T-helper 2 cell treated with Interferon-gamma antibody and Interleukin-4, amounts not matched to agents 5 μg/mL and 100 μg/mL, for 36 hours (primary cell): ENCODE measurements at regions not wholly inside any gene's neighbourhood (a gene's known extent, or its start where the extent isn't known, plus 50 kb on each side); places are given as distances from the start of the nearest gene placed in this dataset.

Source experiments
- DNase-seq: peaks from one replicate; pipeline ENCODE4 v3.0.0; 2021; ENCODE audit warnings: low spot score
- H3K27ac Mint-ChIP-seq: one replicate; pipeline ENCODE4 v1.8.0; 2021; ENCODE audit warnings: mild to moderate bottlenecking, mixed read lengths
- H3K27me3 Mint-ChIP-seq: one replicate; pipeline ENCODE4 v1.8.0; 2021; ENCODE audit warnings: low read depth, mixed read lengths
- H3K36me3 Mint-ChIP-seq: one replicate; pipeline ENCODE4 v1.8.0; 2021; ENCODE audit warnings: low read depth, mixed read lengths
- H3K4me1 Mint-ChIP-seq: one replicate; pipeline ENCODE4 v1.8.0; 2021; ENCODE audit warnings: low read depth, mixed read lengths
- H3K4me3 Mint-ChIP-seq: one replicate; pipeline ENCODE4 v1.8.0; 2022; ENCODE audit warnings: mild to moderate bottlenecking, moderate library complexity, mixed read lengths
- H3K9me3 Mint-ChIP-seq: one replicate; pipeline ENCODE4 v1.8.0; 2021; ENCODE audit warnings: mixed read lengths

- H3K27ac Mint-ChIP-seq, result no peak overlapping the region
- H3K27me3 Mint-ChIP-seq, result no peaks in the 10 kb centered on the region
- DNase-seq, result no peak
- H3K9me3 Mint-ChIP-seq, result peaks cover 4% of the 10 kb centered on the region
- no peaks in the 10 kb centered on the region for H3K4me1 Mint-ChIP-seq
- H3K4me3 Mint-ChIP-seq, result no peak overlapping the region
- no peaks in the 10 kb centered on the region for H3K36me3 Mint-ChIP-seq
These were observed 1592.9 kb downstream of the MRPL39 start for GRCh38 chr21:24014381-24014780.

GRCh38 chr21:24011087-24011486 is 1596.2 kb downstream of the MRPL39 start:
- DNase-seq, result no peak
- Mint-ChIP-seq H3K4me1 (no peaks in the 10 kb centered on the region), H3K4me3 (no peak overlapping the region), H3K9me3 (no peaks in the 10 kb centered on the region), H3K27me3 (no peaks in the 10 kb centered on the region), H3K27ac (no peak overlapping the region), H3K36me3 (no peaks in the 10 kb centered on the region)

- Mint-ChIP-seq H3K36me3 (no peaks in the 10 kb centered on the region), H3K27me3 (no peaks in the 10 kb centered on the region), H3K27ac (no peak overlapping the region), H3K4me1 (no peaks in the 10 kb centered on the region), H3K9me3 (peaks cover 6% of the 10 kb centered on the region), H3K4me3 (no peak overlapping the region)
- DNase-seq, result no peak
These were observed 1599.7 kb downstream of the MRPL39 start for GRCh38 chr21:24007592-24007991.

GRCh38 chr21:23986987-23987386 is 1620.3 kb downstream of the MRPL39 start:
- Mint-ChIP-seq H3K4me3 (no peak overlapping the region), H3K9me3 (no peaks in the 10 kb centered on the region), H3K27me3 (no peaks in the 10 kb centered on the region), H3K36me3 (no peaks in the 10 kb centered on the region), H3K27ac (no peak overlapping the region), H3K4me1 (no peaks in the 10 kb centered on the region)
- DNase-seq, result no peak

- H3K27ac Mint-ChIP-seq, result no peak overlapping the region
- H3K27me3 Mint-ChIP-seq, result no peaks in the 10 kb centered on the region
- no peak for DNase-seq
- H3K9me3 Mint-ChIP-seq, result no peaks in the 10 kb centered on the region
- H3K4me1 Mint-ChIP-seq, result no peaks in the 10 kb centered on the region
- H3K4me3 Mint-ChIP-seq, result no peak overlapping the region
- no peaks in the 10 kb centered on the region for H3K36me3 Mint-ChIP-seq
These were observed 1621.1 kb downstream of the MRPL39 start for GRCh38 chr21:23986214-23986613.

- H3K36me3 Mint-ChIP-seq, result no peaks in the 10 kb centered on the region
- H3K4me3 Mint-ChIP-seq, result no peak overlapping the region
- DNase-seq, result no peak
- H3K4me1 Mint-ChIP-seq, result peaks cover 5% of the 10 kb centered on the region
- no peaks in the 10 kb centered on the region for H3K9me3 Mint-ChIP-seq
- no peak overlapping the region for H3K27ac Mint-ChIP-seq
- no peaks in the 10 kb centered on the region for H3K27me3 Mint-ChIP-seq
These were observed 1624.7 kb downstream of the MRPL39 start for GRCh38 chr21:23982546-23982945.

GRCh38 chr21:23977971-23978370 is 1629.3 kb downstream of the MRPL39 start:
- no peak for DNase-seq
- H3K27me3 Mint-ChIP-seq, result peaks cover 13% of the 10 kb centered on the region
- H3K4me1 Mint-ChIP-seq, result peaks cover 6% of the 10 kb centered on the region
- H3K36me3 Mint-ChIP-seq, result no peaks in the 10 kb centered on the region
- no peak overlapping the region for H3K4me3 Mint-ChIP-seq
- H3K9me3 Mint-ChIP-seq, result no peaks in the 10 kb centered on the region
- H3K27ac Mint-ChIP-seq, result no peak overlapping the region

- Mint-ChIP-seq H3K4me3 (peak overlapping the region; percentile 76), H3K4me1 (peaks cover 25% of the 10 kb centered on the region), H3K27ac (peak overlapping the region; percentile 89), H3K9me3 (no peaks in the 10 kb centered on the region), H3K27me3 (peaks cover 17% of the 10 kb centered on the region), H3K36me3 (no peaks in the 10 kb centered on the region)
- DNase-seq, result peak; percentile 74
These were observed 1638.3 kb downstream of the MRPL39 start for GRCh38 chr21:23968722-23969647.

GRCh38 chr21:23968008-23968407 is 1639.3 kb downstream of the MRPL39 start:
- no peak overlapping the region for H3K4me3 Mint-ChIP-seq
- no peak overlapping the region for H3K27ac Mint-ChIP-seq
- no peaks in the 10 kb centered on the region for H3K9me3 Mint-ChIP-seq
- H3K36me3 Mint-ChIP-seq, result no peaks in the 10 kb centered on the region
- H3K27me3 Mint-ChIP-seq, result peaks cover 13% of the 10 kb centered on the region
- DNase-seq, result no peak
- H3K4me1 Mint-ChIP-seq, result peaks cover 25% of the 10 kb centered on the region

GRCh38 chr21:23963454-23963853 is 1643.8 kb downstream of the MRPL39 start:
- Mint-ChIP-seq H3K27ac (peak overlapping the region; percentile 13), H3K36me3 (no peaks in the 10 kb centered on the region), H3K27me3 (peaks cover 4% of the 10 kb centered on the region), H3K9me3 (no peaks in the 10 kb centered on the region), H3K4me3 (no peak overlapping the region), H3K4me1 (peaks cover 6% of the 10 kb centered on the region)
- DNase-seq, result no peak

- Mint-ChIP-seq H3K27ac (no peak overlapping the region), H3K36me3 (no peaks in the 10 kb centered on the region)
- DNase-seq, result no peak
These were observed 1646.5 kb downstream of the MRPL39 start for GRCh38 chr21:23960769-23961168.

GRCh38 chr21:23955135-23955843 is 1652.0 kb downstream of the MRPL39 start:
- H3K9me3 Mint-ChIP-seq, result no peaks in the 10 kb centered on the region
- no peaks in the 10 kb centered on the region for H3K36me3 Mint-ChIP-seq
- H3K27me3 Mint-ChIP-seq, result peaks cover 4% of the 10 kb centered on the region
- peak overlapping the region; percentile 41 for H3K27ac Mint-ChIP-seq
- peaks cover 25% of the 10 kb centered on the region for H3K4me1 Mint-ChIP-seq
- H3K4me3 Mint-ChIP-seq, result peak overlapping the region; percentile 69
- no peak for DNase-seq

More at GRCh38 chr21:23960769-23961168, 1646.5 kb downstream of the MRPL39 start:
- Mint-ChIP-seq H3K4me3 (no peak overlapping the region), H3K4me1 (peaks cover under 1% of the 10 kb centered on the region), H3K9me3 (no peaks in the 10 kb centered on the region), H3K27me3 (peaks cover 4% of the 10 kb centered on the region)

GRCh38 chr21:23952269-23952668 is 1655.0 kb downstream of the MRPL39 start:
- H3K4me1 Mint-ChIP-seq, result peaks cover 37% of the 10 kb centered on the region
- H3K27ac Mint-ChIP-seq, result no peak overlapping the region

GRCh38 chr21:23951251-23951650 is 1656.0 kb downstream of the MRPL39 start:
- H3K4me3 Mint-ChIP-seq, result no peak overlapping the region
- H3K27ac Mint-ChIP-seq, result no peak overlapping the region
- H3K27me3 Mint-ChIP-seq, result no peaks in the 10 kb centered on the region
- H3K36me3 Mint-ChIP-seq, result no peaks in the 10 kb centered on the region
- no peaks in the 10 kb centered on the region for H3K9me3 Mint-ChIP-seq
- peaks cover 37% of the 10 kb centered on the region for H3K4me1 Mint-ChIP-seq
- DNase-seq, result no peak

More at GRCh38 chr21:23952269-23952668, 1655.0 kb downstream of the MRPL39 start:
- Mint-ChIP-seq H3K27me3 (no peaks in the 10 kb centered on the region), H3K9me3 (no peaks in the 10 kb centered on the region), H3K4me3 (no peak overlapping the region), H3K36me3 (no peaks in the 10 kb centered on the region)
- no peak for DNase-seq
